Kasumi-1 (cell line): ENCODE measurements at regions not wholly inside any gene's neighbourhood (a gene's known extent, or its start where the extent isn't known, plus 50 kb on each side); places are given as distances from the start of the nearest gene placed in this dataset.
"Not testable (repeated sequence)": the region's sequence is repeated elsewhere in the genome, so short reads cannot be mapped to it uniquely, and the experiment has no call there.

Source experiments
- DNase-seq, 2 experiments: peaks; one replicate each; lab custom pipeline; 2025; lab: John Stamatoyannopoulos, UW

DNA sequence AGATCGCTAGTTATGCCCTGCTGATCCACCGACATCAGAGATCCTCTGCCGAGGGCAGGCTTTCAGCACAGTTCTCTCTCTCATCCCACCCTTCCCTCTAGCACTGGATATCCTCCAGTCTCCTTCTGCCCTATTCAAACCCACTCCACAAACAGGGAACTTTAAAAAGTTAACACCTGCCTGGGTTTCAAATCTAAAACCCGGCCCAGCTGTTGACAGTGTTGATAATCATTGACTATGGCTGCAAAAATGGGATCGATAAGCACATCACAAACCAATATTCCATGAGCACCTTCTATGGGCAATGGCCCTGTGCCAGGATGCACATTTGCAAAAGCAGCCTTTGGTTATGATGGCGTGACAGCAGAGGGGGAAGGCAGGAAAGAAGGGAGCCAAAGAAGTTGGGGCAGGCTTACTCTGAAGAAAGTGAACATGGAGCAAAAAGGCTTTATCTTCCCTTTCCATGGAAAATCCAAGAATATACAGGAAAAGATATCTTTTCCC lies 482.3 kb upstream of the KLHL29 start:
- no peak for DNase-seq

DNA sequence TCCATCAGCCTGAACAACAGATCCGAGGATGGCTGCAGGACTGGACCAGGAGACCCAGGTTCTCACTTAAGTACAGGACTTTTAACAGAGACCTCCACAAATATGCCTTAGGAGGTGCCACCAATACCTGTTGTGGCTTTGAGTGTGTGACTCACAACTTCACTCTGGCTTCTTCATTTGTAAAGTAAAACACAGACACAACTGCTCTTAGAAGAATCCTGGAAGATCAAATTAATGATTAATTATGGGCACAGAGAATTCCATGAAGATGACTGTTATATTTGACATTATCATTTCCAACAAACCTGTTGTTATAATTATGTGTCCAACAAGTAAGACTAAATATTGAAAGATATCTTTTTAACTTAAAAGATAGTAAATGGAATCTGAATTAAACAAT lies 481.4 kb upstream of the KLHL29 start:
- no peak for DNase-seq

DNA sequence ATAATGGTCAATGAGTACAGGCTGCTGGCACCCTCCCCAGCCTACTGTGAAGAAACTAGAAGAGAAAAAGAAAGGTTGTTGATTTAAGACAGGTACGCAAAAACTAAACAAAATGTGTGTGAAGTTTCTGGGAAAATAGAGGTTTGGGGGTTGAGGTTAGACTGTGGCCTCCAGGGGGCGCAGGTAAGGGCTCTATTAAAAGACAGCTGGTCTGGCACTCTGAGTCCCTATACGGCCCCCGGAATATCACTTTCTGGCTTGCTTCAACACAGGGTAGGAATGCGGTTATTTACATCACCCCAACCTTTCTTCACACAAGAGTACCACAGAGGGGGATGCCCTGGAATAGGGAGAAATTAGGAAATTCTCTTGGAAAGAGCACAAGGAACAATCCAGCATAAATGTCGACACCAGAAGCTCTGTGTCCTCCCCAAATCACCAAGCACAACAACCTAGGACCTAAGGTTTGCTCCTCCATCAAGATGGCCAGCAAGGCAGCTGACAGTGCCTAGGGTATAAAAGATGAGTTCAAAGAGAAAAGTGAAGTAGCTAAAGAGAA lies 480.8 kb upstream of the KLHL29 start:
- no peak for DNase-seq

DNA sequence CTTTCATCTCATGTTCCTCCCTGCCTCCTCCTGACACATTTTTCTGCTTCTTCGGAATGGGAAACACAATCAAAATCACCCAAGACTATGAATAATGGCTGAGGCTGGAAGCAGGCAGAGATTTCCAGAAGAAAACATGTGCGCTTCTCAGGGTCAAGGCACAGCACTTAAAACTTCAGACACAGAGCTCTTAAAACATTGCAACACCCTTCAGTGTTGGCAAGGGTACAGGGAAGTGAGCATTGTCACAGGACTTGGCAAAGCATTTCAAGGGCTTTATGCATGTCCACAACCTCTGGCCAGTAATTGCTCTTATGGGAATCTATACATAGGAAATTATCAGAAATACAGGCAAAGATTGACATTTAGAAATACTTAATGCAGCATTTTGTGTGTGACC lies 477.6 kb upstream of the KLHL29 start:
- DNase-seq: no peak

DNA sequence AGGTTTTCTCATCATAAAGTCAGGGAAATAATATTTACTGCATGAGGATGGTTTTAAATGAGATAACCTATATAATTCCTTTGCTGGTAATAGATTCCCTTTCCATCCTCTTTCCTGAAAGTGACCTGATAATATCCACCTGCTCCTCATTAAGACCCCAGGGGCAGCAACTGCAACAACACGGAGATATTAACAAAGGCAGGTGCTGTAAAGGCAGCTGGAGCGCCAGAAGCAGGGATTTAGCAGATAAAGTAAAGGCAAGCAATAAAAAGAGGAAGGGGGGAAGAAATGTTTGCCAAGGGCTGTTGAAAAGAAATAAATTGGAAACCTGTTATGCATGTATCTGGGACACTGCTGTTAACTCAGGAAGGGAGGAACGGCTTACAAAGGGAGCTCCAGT lies 472.6 kb upstream of the KLHL29 start:
- DNase-seq: no peak

DNA sequence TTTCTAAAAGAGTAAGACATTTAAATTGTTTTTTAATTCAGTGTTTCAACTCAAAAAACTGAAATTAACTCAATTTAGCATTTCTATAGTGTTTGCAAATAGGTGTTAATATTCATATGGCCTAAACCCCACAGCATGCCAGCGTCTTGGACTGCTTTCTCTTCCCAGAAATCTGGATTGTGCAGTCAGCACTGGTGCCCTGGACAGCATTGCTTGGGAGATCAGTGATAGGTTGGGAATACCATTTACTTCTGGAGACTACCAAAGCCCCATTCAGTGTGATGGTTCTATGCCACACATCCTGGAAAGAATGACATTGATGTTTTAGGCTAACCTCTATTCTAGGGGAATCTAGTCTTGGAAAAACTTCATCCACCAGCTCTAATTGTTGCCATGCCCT lies 455.0 kb upstream of the KLHL29 start:
- no peak for DNase-seq

DNA sequence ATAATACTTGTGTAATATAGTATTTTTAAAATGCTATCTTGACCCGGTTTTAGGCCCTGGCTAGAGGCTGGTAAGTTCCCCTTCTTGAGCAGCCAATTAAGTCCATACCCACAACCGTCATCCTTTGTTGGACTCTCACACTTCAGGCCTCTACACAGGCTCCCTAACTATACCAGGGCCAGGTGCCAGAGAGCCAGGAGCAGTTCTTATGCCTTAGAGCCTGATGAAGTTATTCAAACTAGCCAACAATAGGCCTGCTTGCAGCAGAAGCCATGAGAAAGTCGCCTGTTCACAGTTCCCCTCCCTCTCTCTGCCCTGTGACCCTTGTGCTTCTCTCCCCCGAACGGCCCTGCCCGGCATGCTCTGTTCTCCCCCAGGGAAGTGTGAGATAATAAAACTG lies 454.2 kb upstream of the KLHL29 start:
- DNase-seq: no peak

DNA sequence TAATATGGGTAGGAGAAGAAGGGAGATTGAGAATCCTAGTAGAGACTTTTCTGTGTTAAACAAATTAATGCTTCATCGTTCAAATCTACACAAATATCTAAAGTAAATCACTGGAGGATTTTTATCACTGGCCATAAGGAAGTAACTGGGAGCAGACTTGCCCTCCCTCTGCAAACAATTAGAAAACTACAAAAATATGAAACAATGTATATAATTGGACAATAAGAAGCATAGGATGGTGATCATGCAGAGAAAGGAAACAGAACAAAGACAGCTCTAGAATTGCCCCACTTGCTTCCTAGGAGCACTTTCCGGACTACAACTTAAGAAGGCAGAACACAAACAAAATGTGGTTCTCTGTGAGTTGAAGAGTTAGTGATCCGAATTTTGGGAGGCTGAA lies 452.7 kb upstream of the KLHL29 start:
- no peak for DNase-seq

DNA sequence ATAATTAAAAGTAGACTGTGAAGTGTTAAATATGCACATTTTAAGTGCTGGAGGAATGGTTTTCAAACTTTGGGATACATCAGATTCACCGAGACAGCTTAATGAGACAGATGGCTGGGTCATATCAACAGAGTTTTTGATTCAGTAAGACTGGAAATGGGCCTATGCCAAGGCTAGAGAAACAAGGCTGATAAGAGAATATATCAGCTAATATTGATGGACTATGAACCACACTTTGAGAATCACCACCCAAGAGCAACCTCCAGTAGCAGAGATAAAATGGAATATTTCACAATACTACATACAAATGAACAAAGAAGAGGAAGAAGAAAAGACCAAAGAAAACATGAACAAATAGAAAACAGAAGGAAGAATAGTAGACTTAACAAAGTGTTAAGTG lies 450.2 kb upstream of the KLHL29 start:
- DNase-seq: no peak

DNA sequence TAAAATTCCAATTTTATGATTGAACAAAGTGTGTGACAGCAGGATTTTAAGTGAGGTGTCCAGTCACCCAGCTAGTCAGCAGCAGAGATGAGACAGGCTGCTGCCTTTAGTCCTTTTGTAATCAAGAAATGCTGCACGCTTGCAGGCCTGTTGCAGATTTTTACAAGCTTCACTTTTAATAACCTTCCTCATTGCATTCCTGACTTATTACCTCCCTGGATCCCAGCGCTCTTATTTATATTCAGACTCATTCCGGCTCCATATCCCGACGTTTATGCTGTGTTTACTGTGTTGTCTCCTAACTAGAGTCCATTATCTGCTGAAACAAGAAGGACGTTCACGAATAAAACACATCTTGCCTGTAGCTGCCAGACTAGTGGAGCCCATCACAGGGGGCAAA lies 442.5 kb upstream of the KLHL29 start:
- DNase-seq: no peak

DNA sequence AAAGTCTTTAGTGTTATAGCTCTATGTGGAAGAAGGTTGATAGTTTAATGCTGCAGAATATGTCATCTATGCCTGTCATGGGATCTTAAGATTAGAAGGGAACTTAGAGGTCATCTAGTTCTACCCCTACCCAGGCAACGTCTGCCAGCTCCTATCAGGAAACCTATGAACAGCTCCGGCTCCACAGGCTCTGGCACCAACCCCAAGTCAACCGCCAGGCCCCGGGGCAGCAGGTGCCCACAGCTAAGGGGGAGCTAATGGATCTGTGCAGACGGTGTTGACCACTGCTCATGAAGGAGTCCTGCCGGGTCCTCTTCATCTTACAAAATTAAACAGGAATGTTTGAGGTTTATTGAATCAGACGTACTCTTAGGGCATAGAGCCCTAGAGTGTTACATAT lies 440.8 kb upstream of the KLHL29 start:
- no peak for DNase-seq

DNA sequence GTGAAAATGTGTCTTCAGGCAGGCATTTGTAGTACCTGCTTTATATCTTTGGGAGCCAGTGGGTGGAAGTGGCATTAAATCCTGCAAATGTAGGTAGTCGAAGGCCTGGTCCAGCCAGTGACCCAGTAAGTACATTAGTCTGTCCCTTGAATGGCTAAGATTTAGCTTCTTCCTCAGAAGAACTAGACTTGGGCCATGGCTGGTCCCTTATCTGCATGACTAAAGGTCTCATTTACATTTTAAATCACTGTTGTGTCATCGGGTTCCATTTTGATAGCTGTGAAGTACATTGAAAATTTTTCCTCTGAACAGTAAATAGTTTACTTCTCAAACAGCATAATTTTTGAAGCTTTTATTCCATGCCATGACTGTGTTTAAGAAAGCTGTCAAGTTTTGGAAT lies 438.4 kb upstream of the KLHL29 start:
- no peak for DNase-seq

DNA sequence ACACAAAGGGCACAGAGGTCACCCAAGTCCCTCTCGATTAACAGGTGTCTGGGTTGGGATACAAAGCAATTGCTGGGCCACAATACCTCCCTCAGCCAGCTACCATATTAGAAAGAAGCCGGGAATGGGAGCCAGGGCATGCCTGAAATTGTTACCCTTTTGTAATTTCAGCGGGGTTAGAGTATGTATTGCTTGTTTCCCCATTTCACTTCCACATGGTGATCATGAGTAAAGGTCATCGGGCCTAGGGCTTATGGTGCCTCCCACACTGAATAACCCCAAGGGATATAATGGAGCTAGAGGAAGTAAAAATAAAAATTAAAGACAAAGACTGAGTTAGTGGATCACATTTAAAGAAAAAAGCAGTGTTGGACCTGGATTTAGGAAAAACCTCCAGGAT lies 437.2 kb upstream of the KLHL29 start:
- DNase-seq: no peak

DNA sequence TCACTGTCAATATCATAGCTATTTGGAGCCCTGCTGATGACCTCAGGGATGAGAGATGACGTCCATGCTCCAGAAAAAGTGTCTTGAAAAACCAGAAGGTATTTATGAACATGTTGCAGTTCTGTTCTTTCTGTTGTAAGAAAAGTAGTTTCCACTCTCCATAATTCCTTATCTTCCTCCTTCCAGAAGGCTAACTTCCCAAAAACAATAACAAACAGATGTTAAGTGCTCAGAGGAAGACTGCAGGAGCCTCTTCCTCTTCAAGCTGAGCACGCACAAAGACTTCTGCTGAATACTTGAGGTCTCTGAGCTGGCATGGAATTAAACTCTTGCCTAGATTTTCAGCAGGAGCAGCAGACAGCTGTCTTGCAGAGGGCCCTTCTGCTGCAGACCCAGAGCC lies 434.5 kb upstream of the KLHL29 start:
- DNase-seq: no peak

DNA sequence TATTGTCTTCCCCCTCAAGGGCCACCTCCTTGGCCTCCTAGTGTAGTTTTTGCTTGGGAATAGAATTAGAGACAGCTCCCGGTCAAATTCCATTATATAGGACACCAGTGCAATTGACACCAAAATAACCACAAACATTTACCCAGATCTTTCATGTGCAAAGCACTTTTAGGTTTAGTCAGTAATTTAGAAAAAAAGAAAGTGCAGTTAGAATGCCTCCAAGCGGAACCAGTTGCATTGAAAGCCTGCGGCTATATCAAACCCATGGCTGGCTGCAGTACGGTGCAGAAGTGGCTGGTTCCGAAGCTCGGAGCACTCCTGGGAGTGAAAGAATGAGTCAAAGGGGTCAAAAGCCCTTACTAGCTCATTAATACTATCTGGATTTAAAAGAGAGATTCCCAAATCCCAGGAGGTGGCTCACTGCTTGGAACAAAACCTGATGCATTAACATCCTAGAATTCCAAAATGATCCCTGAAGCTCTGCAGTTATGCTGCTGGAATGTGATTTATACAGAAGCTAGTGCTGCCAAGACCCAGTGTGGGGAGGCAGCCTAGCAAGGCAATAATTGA lies 432.2 kb upstream of the KLHL29 start:
- no peak for DNase-seq

DNA sequence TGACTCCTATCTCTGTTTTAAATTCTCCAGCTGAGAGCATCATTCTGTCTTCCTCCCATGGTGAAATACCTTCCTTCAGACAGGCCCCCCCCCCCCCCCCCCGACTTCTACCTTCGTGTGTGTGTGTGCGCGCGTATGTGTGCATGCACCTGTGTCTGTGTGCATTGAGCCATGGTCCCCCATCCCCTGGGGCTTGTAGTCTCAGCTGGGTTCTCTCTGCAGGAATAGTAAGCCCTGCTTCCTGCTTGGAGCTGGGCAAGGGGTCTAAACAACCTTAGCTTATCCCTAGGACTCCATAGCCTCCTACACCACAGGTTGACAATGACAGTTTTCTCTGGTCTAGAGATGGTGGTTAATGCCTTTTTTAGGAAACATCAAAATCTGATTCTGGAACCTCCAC lies 427.5 kb upstream of the KLHL29 start:
- no peak for DNase-seq

DNA sequence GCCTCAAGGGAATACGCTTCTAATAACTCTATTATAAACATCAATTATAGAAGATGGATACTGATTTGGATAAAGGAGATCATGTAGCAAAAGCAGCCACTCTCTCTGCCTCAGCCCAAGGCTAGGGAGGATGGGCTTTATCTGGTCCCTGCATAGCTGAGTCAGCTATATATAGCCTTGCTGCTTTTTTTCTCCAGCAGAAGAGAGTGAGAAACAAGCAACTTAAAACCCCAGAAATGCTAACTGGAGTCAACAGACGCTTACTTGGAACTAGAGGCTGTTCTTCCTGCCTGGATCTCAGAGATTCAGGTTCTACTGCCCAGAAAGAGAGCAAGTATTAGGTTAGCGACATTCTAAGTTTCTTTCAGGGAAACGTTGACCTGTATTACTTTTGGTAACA lies 426.7 kb upstream of the KLHL29 start:
- no peak for DNase-seq

DNA sequence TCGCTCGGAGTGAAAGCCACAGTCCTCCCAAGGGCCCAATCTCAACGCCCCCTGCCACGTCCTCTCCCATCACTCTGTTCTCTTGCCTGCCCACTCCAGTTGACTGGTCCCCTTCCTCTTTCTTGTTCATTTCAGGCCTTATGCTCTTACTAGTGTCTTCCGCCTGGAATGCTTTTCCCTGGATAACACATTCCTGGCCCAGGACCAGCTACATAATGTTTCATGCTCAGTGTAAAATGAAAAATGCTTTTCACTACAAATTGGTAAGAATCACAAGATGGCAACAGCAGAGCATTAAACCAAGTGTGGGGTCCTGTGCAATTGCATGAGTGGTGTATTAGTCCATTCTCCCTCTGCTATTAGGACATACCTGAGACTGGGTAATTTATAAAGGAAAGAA lies 417.2 kb upstream of the KLHL29 start:
- DNase-seq: no peak

DNA sequence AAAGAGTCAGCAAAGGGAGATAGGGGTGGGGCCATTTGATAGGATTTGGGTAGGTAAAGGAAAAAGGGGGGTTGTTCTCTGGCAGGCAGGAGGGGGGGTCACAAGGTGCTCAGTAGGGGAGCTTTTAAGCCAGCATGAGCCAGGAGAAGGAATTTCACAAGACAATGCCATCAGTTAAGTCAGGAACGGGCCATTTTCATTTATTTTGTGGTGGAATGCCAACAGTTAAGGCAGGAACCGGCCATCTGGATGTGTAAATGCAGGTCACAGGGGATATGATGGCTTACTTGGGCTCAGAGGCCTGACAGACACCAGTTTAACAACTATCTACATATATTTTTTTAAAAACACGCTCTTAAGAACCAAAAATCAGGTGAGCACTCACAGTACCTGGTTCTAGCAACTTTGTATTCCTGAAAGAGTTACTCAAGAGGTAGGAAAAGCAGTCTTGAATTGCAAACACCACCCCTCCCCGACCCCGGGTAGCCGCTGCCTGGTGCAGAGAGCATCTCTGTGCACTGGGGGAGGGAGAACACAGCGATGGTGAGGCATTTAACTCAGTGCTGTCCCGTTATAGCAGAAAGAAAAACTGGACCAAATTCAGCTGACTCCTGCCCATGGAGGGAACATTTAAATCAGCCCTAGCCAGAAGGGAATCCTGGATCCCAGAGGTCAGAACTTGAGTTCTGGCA lies 414.5 kb upstream of the KLHL29 start:
- DNase-seq: no peak

DNA sequence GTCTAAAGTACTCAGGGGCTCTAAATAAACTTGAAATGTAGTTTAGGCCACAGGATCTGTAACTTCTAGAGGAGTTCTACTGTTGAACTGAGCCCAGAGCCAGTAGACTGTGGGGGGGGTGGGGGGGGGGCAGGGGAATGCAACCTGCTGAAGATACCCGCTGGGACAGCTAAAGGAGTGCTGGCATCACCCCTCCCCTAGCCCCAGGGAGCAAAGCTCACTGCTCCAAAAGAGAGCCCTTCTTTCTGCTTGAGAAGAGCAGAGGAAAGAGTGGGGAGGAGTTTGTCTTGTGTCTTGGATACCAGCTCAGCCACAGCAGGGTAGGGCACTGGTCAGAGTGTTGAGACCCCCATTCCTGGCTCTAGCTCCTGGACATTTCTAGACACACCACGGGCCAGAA lies 414.0 kb upstream of the KLHL29 start:
- DNase-seq: no peak

DNA sequence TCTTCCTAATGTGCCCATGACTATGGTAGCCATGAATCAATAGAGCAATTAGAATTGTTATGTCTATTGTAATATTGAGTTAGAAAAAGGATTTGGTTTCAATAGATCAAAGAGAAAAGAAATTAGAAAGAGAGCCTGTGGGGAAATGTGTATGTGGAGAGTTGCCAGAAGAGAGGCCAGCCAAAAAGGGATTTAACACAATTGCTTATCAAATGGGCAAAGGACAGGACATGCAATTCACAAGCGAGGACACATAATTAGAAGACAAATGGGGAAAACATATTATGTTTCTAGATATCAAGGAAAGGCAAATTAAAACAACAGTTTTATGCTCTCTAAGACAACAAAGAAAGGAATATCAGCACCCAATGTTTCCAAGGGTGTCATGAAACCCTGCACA lies 403.2 kb upstream of the KLHL29 start:
- DNase-seq: no peak

DNA sequence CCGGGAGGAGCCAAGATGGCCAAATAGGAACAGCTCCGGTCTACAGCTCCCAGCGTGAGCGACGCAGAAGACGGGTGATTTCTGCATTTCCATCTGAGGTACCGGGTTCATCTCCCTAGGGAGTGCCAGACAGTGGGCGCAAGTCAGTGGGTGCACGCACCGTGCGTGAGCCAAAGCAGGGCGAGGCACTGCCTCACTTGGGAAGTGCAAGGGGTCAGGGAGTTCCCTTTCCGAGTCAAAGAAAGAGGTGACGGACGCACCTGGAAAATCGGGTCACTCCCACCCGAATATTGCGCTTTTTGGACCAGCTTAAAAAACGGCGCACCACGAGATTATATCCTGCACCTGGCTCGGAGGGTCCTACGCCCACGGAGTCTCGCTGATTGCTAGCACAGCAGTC lies 400.8 kb upstream of the KLHL29 start:
- not testable (repeated sequence) for DNase-seq

DNA sequence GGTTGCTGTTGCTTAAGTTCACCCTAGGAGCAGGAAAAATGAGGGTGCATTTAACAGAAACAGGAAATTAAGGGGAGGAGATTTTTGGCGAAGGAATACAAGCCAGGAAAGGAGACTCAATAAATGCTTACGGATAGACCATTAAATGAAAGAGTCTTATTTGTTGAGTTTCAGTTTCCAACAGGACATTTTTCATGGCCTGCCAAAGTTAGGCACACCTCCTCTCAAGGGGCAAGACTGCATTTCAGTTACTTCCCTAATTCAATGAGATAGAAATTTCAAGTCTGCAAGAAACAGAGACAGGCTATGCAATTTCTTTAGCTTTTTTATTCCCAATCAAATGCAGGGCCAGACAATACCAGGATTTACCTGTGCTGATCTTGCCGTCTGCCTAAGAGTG lies 394.7 kb upstream of the KLHL29 start:
- DNase-seq: no peak

DNA sequence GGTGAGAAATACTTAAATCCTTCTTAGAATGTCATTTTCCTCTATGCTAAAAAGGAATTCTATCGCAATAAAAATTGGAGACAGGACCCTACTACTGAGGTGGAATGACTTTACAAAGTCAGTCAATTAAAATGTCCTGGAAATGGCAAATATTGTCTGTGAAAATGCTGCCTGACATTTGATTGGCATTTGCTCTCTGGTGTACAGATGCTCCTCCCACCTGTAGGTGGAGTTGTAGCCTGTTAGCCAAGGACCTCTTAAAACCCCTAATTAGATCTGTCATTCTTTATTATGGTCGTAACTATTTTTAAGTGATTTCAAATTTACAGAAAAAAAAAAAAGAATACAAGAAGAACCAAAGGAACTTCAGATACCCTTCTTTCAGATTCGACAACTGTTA lies 393.1 kb upstream of the KLHL29 start:
- no peak for DNase-seq
